HG03103 (cell line): ENCODE measurements at regions not wholly inside any gene's neighbourhood (a gene's known extent, or its start where the extent isn't known, plus 50 kb on each side); places are given as distances from the start of the nearest gene placed in this dataset.

Experiments used
- ATAC-seq: cut with Tn5 transposase; IDR thresholded peaks from one replicate; pipeline ENCODE4 v1.9.1; 2021; ENCODE audit warnings: low read depth; ENCODE audit not compliant: unreplicated experiment

DNA sequence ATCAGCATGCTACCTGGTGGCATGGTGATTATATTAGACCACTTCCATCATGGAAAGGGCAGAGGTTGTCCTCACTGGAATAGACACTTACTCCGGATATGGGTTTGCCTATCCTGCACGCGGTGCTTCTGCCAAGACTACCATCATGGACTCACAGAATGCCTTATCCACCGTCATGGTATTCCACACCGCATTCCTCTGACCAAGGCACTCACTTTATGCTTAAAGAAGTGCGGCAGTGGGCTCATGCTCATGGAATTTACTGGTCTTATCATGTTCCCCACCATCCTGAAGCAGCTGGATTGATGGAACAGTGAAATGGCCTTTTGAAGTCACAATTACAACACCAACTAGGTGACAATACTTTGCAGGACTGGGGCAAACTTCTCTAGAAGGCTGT is 109.2 kb upstream of the DRD2 start:
- ATAC-seq = no peak

DNA sequence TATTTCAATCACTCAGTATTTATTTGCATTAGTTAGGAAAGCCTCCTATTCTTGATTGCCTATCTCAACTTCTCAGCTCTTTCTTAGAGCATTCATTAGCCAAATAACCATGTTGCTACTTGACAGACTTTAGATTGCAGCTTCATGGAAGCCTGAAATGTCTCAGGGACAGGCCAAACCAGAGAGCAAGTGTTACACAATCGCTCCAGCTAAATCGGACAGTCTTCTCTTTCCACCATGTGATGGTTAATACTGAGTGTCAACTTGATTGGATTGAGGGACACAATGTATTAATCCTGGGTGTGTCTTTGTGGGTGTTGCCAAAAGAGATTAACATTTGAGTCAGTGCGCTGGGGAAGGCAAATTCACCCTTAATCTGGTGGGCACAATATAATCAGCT is 106.5 kb upstream of the DRD2 start:
- ATAC-seq = no peak

- no peak for ATAC-seq
Observed at GRCh38 chr11:113579292-113579940, 104.2 kb upstream of the DRD2 start.

DNA sequence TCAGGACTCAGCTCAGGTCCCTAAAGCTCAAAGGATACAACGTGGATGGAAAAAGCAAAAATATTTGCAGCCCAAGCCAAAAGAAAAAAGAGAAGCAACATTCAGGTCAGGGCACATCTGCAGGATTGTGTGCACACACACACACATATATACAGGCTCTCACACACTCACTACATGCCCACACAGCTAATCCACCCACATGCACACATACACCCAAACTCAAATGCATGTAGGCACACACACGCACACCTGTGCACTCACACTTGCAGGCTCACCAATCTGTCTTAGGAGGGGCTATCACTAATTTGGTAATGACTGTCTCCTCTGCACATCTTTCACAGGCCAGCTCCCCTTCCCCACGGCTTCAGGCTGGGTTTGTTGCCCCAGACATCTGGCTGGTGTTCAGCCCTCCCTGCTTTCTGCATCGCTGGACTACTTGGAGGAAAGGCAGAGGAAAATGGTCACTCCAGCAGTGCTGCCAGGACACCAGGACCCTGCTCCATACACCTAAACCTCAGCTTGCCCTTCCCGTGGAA is 103.6 kb upstream of the DRD2 start:
- ATAC-seq = no peak

- no peak for ATAC-seq
Observed at GRCh38 chr11:113578033-113578380, 102.8 kb upstream of the DRD2 start.

GRCh38 chr11:113577356-113578032 is 102.3 kb upstream of the DRD2 start:
- ATAC-seq = no peak

DNA sequence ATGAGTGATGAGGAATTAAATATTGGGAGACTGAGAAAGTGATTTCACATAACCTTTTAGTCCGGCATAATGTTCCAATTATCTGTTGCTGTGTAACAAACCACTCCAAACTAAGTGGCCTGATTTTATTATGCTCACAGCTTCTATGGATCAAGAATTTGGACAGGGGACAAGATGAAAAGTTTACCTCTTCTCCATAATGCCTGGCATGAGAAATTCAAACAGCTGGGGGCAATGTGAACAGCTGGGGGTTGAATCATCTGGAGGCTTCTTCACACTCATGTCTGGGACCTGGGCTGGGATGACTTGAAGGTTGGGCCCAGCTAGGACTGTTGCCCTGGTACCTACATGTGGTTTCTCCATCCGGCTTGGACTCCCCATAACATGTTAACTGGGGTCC is 99.4 kb upstream of the DRD2 start:
- ATAC-seq = no peak

- ATAC-seq = no peak
Observed at GRCh38 chr11:113574171-113574570, 99.0 kb upstream of the DRD2 start.

DNA sequence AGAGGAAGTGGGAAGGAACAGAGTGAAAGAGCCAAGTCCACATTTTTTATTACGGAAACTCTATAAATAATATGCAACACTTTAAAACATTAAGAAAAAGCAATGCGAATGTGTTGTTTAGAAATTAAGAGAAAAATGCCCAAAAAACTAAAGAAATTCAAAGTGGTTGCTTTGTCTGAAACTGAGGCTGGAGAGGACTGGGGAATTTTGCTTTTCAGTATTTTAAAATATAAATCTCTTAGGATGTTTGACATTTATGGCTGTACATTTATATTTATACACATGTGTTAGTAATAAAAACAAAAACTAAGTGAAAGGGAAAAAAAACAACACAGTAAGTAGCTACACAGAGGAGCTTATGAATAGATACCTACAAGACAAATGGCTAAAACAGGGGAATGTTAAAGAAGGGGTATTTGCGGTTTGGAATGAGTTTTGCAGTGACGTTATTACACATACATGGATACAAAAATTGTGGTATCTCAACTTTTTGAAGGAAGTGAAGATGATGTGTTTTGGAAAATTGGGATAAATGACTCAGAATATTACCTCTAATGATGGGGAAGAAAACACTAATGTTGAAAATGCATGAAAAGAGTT is 97.0 kb upstream of the DRD2 start:
- ATAC-seq = no peak

DNA sequence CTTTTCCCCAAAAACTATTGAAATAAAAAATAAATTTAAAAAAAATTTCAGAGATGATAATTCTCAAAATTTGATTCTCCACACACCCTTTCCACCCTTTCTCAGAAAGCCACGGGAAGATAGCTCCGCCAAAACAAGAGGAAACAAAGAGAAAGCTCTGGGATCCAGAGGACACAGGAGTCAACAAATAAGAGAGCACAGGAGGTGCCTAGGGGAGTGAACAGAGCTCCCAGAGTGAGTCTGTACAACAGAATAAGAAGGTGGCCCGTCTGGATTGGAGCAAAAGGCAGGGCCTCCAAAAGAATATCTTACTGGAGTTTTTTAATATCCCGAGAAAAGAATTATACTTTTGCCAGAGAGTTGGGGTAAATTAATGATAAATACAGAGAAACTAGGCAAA is 96.3 kb upstream of the DRD2 start:
- no peak for ATAC-seq

- ATAC-seq = no peak
Observed at GRCh38 chr11:113570906-113571305, 95.7 kb upstream of the DRD2 start.

- ATAC-seq = no peak
Observed at GRCh38 chr11:113569391-113569790, 94.2 kb upstream of the DRD2 start.

DNA sequence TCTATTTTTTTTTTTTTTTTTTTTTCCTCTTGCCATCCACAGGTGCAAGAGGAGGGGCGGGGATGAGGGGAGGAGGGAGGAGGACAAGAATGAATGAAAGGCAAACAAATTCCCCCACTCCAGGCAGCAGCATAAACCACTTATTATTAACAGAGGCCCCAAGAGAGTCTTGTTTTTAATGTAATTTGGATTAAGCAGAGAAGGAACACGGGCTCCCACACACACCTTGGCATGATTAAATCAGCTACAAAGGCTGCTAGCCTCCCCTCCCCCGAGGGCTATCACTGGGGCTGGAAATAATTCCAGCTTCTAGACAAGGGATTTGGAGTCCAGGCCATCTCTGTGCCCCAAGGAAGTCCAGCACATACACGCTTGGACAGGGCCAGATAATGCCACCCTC is 93.4 kb upstream of the DRD2 start:
- ATAC-seq = no peak

DNA sequence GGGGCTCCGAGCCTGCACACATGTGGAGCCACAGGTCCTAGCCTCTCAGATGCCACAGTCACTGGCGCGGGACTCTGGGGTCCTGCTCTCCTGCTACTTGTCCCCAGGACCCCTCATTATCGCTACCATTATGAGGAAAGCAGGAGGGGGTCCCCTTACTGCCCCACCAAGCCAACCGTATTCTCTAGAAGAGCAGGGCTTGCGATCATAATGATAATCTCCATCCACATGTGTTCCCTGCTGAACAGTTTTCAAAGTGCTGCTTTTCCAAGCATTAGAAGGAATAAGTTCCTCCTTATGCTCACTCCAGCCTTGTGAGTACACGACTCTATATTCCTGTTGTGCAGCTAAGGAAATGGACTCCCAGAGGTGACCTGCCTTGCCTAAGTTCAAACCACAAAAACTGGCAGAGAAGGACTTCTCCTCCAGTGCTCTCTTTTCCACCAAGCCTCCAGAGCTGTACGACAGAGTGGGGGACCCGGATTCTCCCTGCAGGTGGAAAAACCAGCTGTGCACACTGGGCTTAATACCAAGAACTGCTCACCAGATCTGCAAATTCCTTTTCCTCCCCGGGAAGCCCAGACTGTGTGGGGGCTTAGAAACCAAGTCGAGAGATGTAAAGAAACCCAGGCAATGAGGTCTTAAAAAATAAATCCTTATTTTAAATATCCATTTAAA is 92.8 kb upstream of the DRD2 start:
- no peak for ATAC-seq

- ATAC-seq = no peak
Observed at GRCh38 chr11:113567097-113567496, 91.9 kb upstream of the DRD2 start.

DNA sequence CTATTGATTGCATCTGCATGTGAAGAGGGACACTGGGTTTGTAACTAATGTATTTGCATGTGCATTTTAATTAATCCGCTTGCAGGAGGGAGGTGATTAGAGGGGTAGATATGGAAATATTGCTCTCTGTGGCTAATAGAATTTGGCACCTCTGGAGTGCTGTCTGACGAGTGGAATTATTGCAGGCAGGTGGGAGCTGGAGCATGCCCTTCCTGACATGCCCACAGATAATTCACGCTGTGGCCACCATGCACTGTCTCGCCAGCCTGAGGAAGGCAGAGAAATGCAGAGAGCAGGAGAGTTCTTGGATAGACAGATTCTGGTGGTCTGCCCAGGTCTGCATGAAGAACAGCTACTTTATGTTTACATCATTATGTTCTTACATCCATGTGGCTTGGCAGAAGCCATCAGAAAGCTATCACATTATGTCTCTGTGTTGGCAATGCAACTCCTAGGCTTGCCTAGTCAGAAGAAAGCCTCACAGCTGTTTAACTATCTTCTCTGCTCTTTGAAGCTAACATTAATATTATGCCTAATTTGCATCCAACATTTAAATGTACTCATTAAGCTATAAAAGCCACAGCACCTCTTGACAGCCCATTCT is 89.4 kb upstream of the DRD2 start:
- ATAC-seq = no peak

DNA sequence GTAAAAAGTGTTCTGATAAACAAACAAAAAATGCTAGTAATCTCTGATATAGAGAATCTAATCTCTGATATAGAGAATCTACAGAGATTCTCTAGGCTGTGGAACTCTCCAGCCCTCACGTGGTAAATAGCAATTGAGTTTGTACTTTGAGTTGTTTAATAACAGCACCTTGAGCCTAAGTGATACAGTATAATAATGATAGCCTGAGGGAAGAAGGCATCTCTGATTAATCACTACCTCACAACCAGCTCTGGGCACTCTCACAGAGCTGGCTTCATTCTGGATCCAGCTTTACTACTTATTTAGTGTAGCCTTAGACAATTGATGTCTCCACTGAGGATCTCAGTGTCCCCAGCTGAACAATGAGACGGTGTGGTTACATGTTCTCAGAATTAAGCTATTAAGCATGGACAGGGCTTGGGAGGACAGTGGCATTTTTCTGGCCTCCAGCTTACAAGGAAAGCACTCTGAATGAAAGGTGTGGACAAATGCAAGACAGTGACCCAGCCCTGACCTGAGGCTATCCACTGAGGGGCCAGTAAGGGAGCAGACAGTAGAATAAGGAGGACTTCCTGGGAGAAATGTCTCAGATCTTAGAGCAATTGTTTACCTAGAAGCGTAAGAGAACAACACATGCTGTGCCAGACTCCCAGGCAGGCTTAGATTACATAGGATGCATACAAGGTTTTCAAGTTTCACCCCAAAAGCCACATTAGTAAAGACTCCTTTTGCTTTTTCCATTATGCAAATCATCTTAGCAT is 88.7 kb upstream of the DRD2 start:
- no peak for ATAC-seq

GRCh38 chr11:113562981-113563461 is 87.8 kb upstream of the DRD2 start:
- ATAC-seq = no peak

- ATAC-seq = no peak
Observed at GRCh38 chr11:113562576-113562975, 87.4 kb upstream of the DRD2 start.

- no peak for ATAC-seq
Observed at GRCh38 chr11:113557926-113558325, 82.7 kb upstream of the DRD2 start.
